Transverse colon (tissue), 4 donors: ENCODE measurements at regions not wholly inside any gene's neighbourhood (a gene's known extent, or its start where the extent isn't known, plus 50 kb on each side); places are given as distances from the start of the nearest gene placed in this dataset.

Source experiments
- DNase-seq: peaks from one replicate; pipeline ENCODE4 v3.0.0-alpha.2; 2019
- H3K27ac ChIP-seq, 4 donors: fragments of 200-600 bp; sonication (generic); 2 replicates each; pipeline ENCODE4 v1.5.1; 2016 to 2018; ENCODE audit warnings: inconsistent platforms in 4 of 4
- H3K27me3 ChIP-seq: fragments of 200-600 bp; sonication (generic); 2 replicates; pipeline ENCODE4 v1.5.1; 2017; ENCODE audit warnings: inconsistent platforms
- H3K36me3 ChIP-seq, 4 donors: fragments of 200-600 bp; sonication (generic); 2 replicates each; pipeline ENCODE4 v1.5.1; 2017 to 2019; ENCODE audit warnings: inconsistent platforms in 4 of 4
- H3K4me1 ChIP-seq, 4 donors: fragments of 200-600 bp; sonication (generic); 2 replicates each; pipeline ENCODE4 v1.5.1; 2017 to 2020; ENCODE audit warnings: inconsistent platforms in 4 of 4
- H3K4me3 ChIP-seq, 4 donors: fragments of 200-600 bp; sonication (generic); 1 replicate in 1 of 4; 2 replicates in 3 of 4; pipeline versions ENCODE4 v1.5.1 to v1.6.1; 2017 to 2019; ENCODE audit warnings: inconsistent platforms in 4 of 4
- H3K9me3 ChIP-seq, 2 donors: fragments of 200-600 bp; sonication (generic); 2 replicates each; pipeline ENCODE4 v1.5.1; 2017 to 2019; ENCODE audit warnings: inconsistent platforms in 2 of 2
- CTCF ChIP-seq, 5 experiments: fragments of 200-600 bp in 3 of 5; fragments of 450-650 bp in 2 of 5; sonication (generic) in 3 of 5; IDR thresholded peaks; 1 replicate in 2 of 5; 2 replicates in 3 of 5; pipeline ENCODE4 v1.5.1; 2016 to 2017; ENCODE audit warnings: antibody characterized with exemption in 5 of 5, inconsistent platforms in 3 of 5, mild to moderate bottlenecking in 2 of 5, moderate library complexity in 1 of 5
- EP300 ChIP-seq: sonication (generic); formaldehyde crosslinking; IDR thresholded peaks from one replicate; pipeline ENCODE4 v1.6.1; 2017; ENCODE audit warnings: antibody characterized with exemption, low read depth
- POLR2A ChIP-seq: fragments of 450-650 bp; IDR thresholded peaks from one replicate; pipeline ENCODE4 v1.6.1; 2016; ENCODE audit warnings: antibody characterized with exemption, mild to moderate bottlenecking, moderate library complexity
- POLR2AphosphoS5 ChIP-seq, 3 donors: sonication (generic); formaldehyde crosslinking; IDR thresholded peaks; one replicate each; pipeline ENCODE4 v1.6.1; 2016; ENCODE audit warnings: antibody characterized with exemption in 3 of 3
- WGBS, 2 donors: methylation state at CpG; one replicate each; pipeline ENCODE4 v1.1.5; 2018; ENCODE audit warnings: low coverage in 1 of 2; 5-methylcytosine and 5-hydroxymethylcytosine counted together
- in situ Hi-C, 4 donors: fragments of 200-750 bp; cut with MboI; loops; one replicate each; pipeline versions ENCODE4 v1.15.0 to v1.15.1; 2017; ENCODE audit warnings: low sequenced_read_pairs in 3 of 4, low pct_ligation_motif_present in 1 of 4, low pct_unique_long_range_greater_than_20kb in 1 of 4
- intact Hi-C: fragments of 100-400 bp; cut with DNase I; formaldehyde crosslinking; loops from one replicate; pipeline ENCODE4 v1.15.1; 2023; ENCODE audit warnings: low total_unique reads

GRCh38 chr16:54506741-54507500 is 220.3 kb upstream of the IRX3 start:
- Histone ChIP-seq H3K4me1 (peaks cover 0 to 19% (median 8%) of the 10 kb centered on the region in 4 donors), H3K9me3 (no peaks in the 10 kb centered on the region), H3K4me3 (no peak overlapping the region), H3K36me3 (no peaks in the 10 kb centered on the region), H3K27ac (no peak overlapping the region), H3K27me3 (peaks cover 8% of the 10 kb centered on the region)
- intact Hi-C loops = no loop called here
- WGBS, 2 donors = 65 to 70% methylated on average over 8 to 11 of the region's 11 CpGs
- no peak for DNase-seq
- TF ChIP-seq CTCF (IDR thresholded peaks at IDR 0.05) (no peak), POLR2AphosphoS5 (IDR thresholded peaks at IDR 0.05) (no peak)
- in situ Hi-C loops = no loop called here

GRCh38 chr16:54506214-54506580 is 219.6 kb upstream of the IRX3 start:
- intact Hi-C loops = no loop called here
- in situ Hi-C loops = no loop called here
- Histone ChIP-seq H3K27ac (no peak overlapping the region), H3K36me3 (no peaks in the 10 kb centered on the region), H3K9me3 (no peaks in the 10 kb centered on the region), H3K4me1 (peaks cover 0 to 19% (median 8%) of the 10 kb centered on the region in 4 donors), H3K4me3 (no peak overlapping the region), H3K27me3 (peaks cover 8% of the 10 kb centered on the region)
- DNase-seq = no peak
- 87 to 90% methylated on average over 5 to 8 of the region's 8 CpGs for WGBS, 2 donors
- no peak for TF ChIP-seq EP300
- TF ChIP-seq CTCF (IDR thresholded peaks at IDR 0.05) = no peak
- no peak for TF ChIP-seq POLR2AphosphoS5 (IDR thresholded peaks at IDR 0.05)
- no peak for TF ChIP-seq POLR2A

GRCh38 chr16:54505549-54506213 is 219.1 kb upstream of the IRX3 start:
- Histone ChIP-seq H3K4me3 (no peak overlapping the region), H3K36me3 (no peaks in the 10 kb centered on the region), H3K27me3 (peaks cover 8% of the 10 kb centered on the region), H3K9me3 (no peaks in the 10 kb centered on the region), H3K4me1 (peaks cover 0 to 19% (median 8%) of the 10 kb centered on the region in 4 donors), H3K27ac (no peak overlapping the region)
- intact Hi-C loops = no loop called here
- WGBS, 2 donors = 63 to 73% methylated on average over 10 of the region's 10 CpGs
- DNase-seq = no peak
- TF ChIP-seq POLR2AphosphoS5 (IDR thresholded peaks at IDR 0.05) (no peak), EP300 (no peak), POLR2A (no peak), CTCF (IDR thresholded peaks at IDR 0.05) (no peak)
- in situ Hi-C loops = no loop called here

- H3K27ac ChIP-seq = peak overlapping the region; percentile 30 to 62 (median 50)
- DNase-seq = peak; percentile 19
- H3K4me3 ChIP-seq = no peak overlapping the region
- peaks cover 0 to 19% (median 8%) of the 10 kb centered on the region in 4 donors for H3K4me1 ChIP-seq
- intact Hi-C loops = no loop called here
- in situ Hi-C loops = no loop called here
- H3K36me3 ChIP-seq = no peaks in the 10 kb centered on the region
- peaks cover 8% of the 10 kb centered on the region for H3K27me3 ChIP-seq
- WGBS, 2 donors = 32 to 33% methylated on average over 7 to 12 of the region's 12 CpGs
- TF ChIP-seq POLR2AphosphoS5 (IDR thresholded peaks at IDR 0.05) = no peak
- TF ChIP-seq EP300 = no peak
- TF ChIP-seq POLR2A = no peak
- TF ChIP-seq CTCF (IDR thresholded peaks at IDR 0.05) = no peak
- H3K9me3 ChIP-seq = no peaks in the 10 kb centered on the region
Measured at GRCh38 chr16:54504372-54504771, 217.8 kb upstream of the IRX3 start.
